ENCODE measurements at regions not wholly inside any gene's neighbourhood (a gene's known extent, or its start where the extent isn't known, plus 50 kb on each side); places are given as distances from the start of the nearest gene placed in this dataset.

GRCh38 chr4:100117750-100118149 is 72.5 kb downstream of the DDIT4L start:
- no peak overlapping the region for H3K4me3 ChIP-seq (ENCODE audit: low read depth, low read length)
- peak; percentile 50 for DNase-seq
- peak; percentile 78 for TF ChIP-seq CTCF (IDR thresholded peaks at IDR 0.05; ENCODE audit: low read depth, low read length)
- no peaks in the 10 kb centered on the region for H3K27me3 ChIP-seq
- no peaks in the 10 kb centered on the region for H3K36me3 ChIP-seq
- peaks cover 15% of the 10 kb centered on the region for H3K4me1 ChIP-seq
- H3K9me3 ChIP-seq = no peaks in the 10 kb centered on the region

GRCh38 chr4:100114909-100115308 is 75.4 kb downstream of the DDIT4L start:
- DNase-seq = no peak
- H3K36me3 ChIP-seq = no peaks in the 10 kb centered on the region
- peaks cover 20% of the 10 kb centered on the region for H3K4me1 ChIP-seq
- no peaks in the 10 kb centered on the region for H3K27me3 ChIP-seq
- TF ChIP-seq CTCF (IDR thresholded peaks at IDR 0.05; ENCODE audit: low read depth, low read length) = no peak
- no peak overlapping the region for H3K4me3 ChIP-seq (ENCODE audit: low read depth, low read length)
- no peaks in the 10 kb centered on the region for H3K9me3 ChIP-seq

GRCh38 chr4:100113732-100114131 is 76.5 kb downstream of the DDIT4L start:
- peaks cover 24% of the 10 kb centered on the region for H3K4me1 ChIP-seq
- H3K4me3 ChIP-seq (ENCODE audit: low read depth, low read length) = no peak overlapping the region
- no peak for TF ChIP-seq CTCF (IDR thresholded peaks at IDR 0.05; ENCODE audit: low read depth, low read length)
- no peak for DNase-seq
- no peaks in the 10 kb centered on the region for H3K36me3 ChIP-seq
- H3K9me3 ChIP-seq = no peaks in the 10 kb centered on the region
- no peaks in the 10 kb centered on the region for H3K27me3 ChIP-seq

GRCh38 chr4:100113096-100113495 is 77.2 kb downstream of the DDIT4L start:
- H3K27me3 ChIP-seq = no peaks in the 10 kb centered on the region
- no peak for DNase-seq
- H3K9me3 ChIP-seq = no peaks in the 10 kb centered on the region
- no peak for TF ChIP-seq CTCF (IDR thresholded peaks at IDR 0.05; ENCODE audit: low read depth, low read length)
- H3K4me3 ChIP-seq (ENCODE audit: low read depth, low read length) = no peak overlapping the region
- no peaks in the 10 kb centered on the region for H3K36me3 ChIP-seq
- H3K4me1 ChIP-seq = peaks cover 29% of the 10 kb centered on the region

GRCh38 chr4:100109921-100110320 is 80.3 kb downstream of the DDIT4L start:
- Histone ChIP-seq H3K4me3 (ENCODE audit: low read depth, low read length) (no peak overlapping the region), H3K36me3 (no peaks in the 10 kb centered on the region), H3K9me3 (no peaks in the 10 kb centered on the region), H3K27me3 (no peaks in the 10 kb centered on the region), H3K4me1 (peaks cover 18% of the 10 kb centered on the region)
- DNase-seq = peak; percentile 68
- no peak for TF ChIP-seq CTCF (IDR thresholded peaks at IDR 0.05; ENCODE audit: low read depth, low read length)

GRCh38 chr4:100108869-100109268 is 81.4 kb downstream of the DDIT4L start:
- no peak overlapping the region for H3K4me3 ChIP-seq (ENCODE audit: low read depth, low read length)
- H3K9me3 ChIP-seq = no peaks in the 10 kb centered on the region
- no peaks in the 10 kb centered on the region for H3K36me3 ChIP-seq
- no peaks in the 10 kb centered on the region for H3K27me3 ChIP-seq
- H3K4me1 ChIP-seq = peaks cover 18% of the 10 kb centered on the region
- DNase-seq = no peak
- no peak for TF ChIP-seq CTCF (IDR thresholded peaks at IDR 0.05; ENCODE audit: low read depth, low read length)
